Colonic mucosa (tissue), 4 donors: ENCODE measurements at regions not wholly inside any gene's neighbourhood (a gene's known extent, or its start where the extent isn't known, plus 50 kb on each side); places are given as distances from the start of the nearest gene placed in this dataset.

Source experiments
- DNase-seq: peaks from one replicate; pipeline ENCODE4 v3.0.0-alpha.2; 2020
- H3K27ac ChIP-seq: fragments of 200-600 bp; one replicate; pipeline ENCODE4 v1.8.0; 2021
- H3K27me3 ChIP-seq: fragments of 200-600 bp; one replicate; pipeline ENCODE4 v1.8.0; 2021
- H3K36me3 ChIP-seq: fragments of 200-600 bp; one replicate; pipeline ENCODE4 v1.8.0; 2021
- H3K4me1 ChIP-seq: fragments of 200-600 bp; one replicate; pipeline ENCODE4 v1.8.0; 2021; ENCODE audit warnings: mild to moderate bottlenecking
- H3K4me3 ChIP-seq: fragments of 200-600 bp; one replicate; pipeline ENCODE4 v1.8.0; 2021
- H3K9ac ChIP-seq, 2 donors: one replicate each; pipeline ENCODE4 v1.7.0; 2013; ENCODE audit warnings: control low read depth in 2 of 2, low read depth in 2 of 2, low read length in 2 of 2
- H3K9me3 ChIP-seq: fragments of 200-600 bp; one replicate; pipeline ENCODE4 v1.8.0; 2021
- CTCF ChIP-seq: fragments of 200-600 bp; IDR thresholded peaks from one replicate; pipeline ENCODE4 v1.8.0; 2022; ENCODE audit warnings: antibody characterized with exemption, mild to moderate bottlenecking
- intact Hi-C: fragments of 100-400 bp; cut with DNase I; formaldehyde crosslinking; loops from one replicate; pipeline ENCODE4 v1.14.1; 2022
- donor health status: healthy.
- donor health status: DM: no; HTN: no; CAD: no.
- donor health status: DM: no; HTN: no; CAD: no.

GRCh38 chr4:59120287-59120814 lies 2010.2 kb upstream of the IGFBP7 start:
- Histone ChIP-seq H3K4me3 (no peak overlapping the region), H3K9ac (no peak overlapping the region), H3K9me3 (no peaks in the 10 kb centered on the region), H3K27me3 (no peaks in the 10 kb centered on the region), H3K4me1 (no peaks in the 10 kb centered on the region), H3K36me3 (no peaks in the 10 kb centered on the region), H3K27ac (no peak overlapping the region)
- no peak for TF ChIP-seq CTCF
- DNase-seq, result no peak
- intact Hi-C loops, result no loop called here

GRCh38 chr4:59122626-59123025 lies 2012.4 kb upstream of the IGFBP7 start:
- H3K9ac ChIP-seq, result no peak overlapping the region
- H3K4me3 ChIP-seq, result no peak overlapping the region
- no peaks in the 10 kb centered on the region for H3K36me3 ChIP-seq
- TF ChIP-seq CTCF, result no peak
- no peak overlapping the region for H3K27ac ChIP-seq
- no peaks in the 10 kb centered on the region for H3K9me3 ChIP-seq
- intact Hi-C loops, result no loop called here
- no peaks in the 10 kb centered on the region for H3K27me3 ChIP-seq
- H3K4me1 ChIP-seq, result no peaks in the 10 kb centered on the region
- no peak for DNase-seq

- no peak for DNase-seq
- Histone ChIP-seq H3K4me3 (no peak overlapping the region), H3K27me3 (no peaks in the 10 kb centered on the region), H3K9me3 (no peaks in the 10 kb centered on the region), H3K4me1 (no peaks in the 10 kb centered on the region), H3K36me3 (no peaks in the 10 kb centered on the region), H3K9ac (no peak overlapping the region), H3K27ac (no peak overlapping the region)
- no peak for TF ChIP-seq CTCF
- intact Hi-C loops, result no loop called here
Observed at GRCh38 chr4:59126159-59126558, 2016.0 kb upstream of the IGFBP7 start.

GRCh38 chr4:59127006-59127405 lies 2016.8 kb upstream of the IGFBP7 start:
- Histone ChIP-seq H3K27ac (no peak overlapping the region), H3K9ac (no peak overlapping the region), H3K4me3 (no peak overlapping the region), H3K27me3 (no peaks in the 10 kb centered on the region), H3K36me3 (no peaks in the 10 kb centered on the region), H3K4me1 (no peaks in the 10 kb centered on the region), H3K9me3 (no peaks in the 10 kb centered on the region)
- DNase-seq, result no peak
- TF ChIP-seq CTCF, result no peak
- intact Hi-C loops, result no loop called here

- Histone ChIP-seq H3K27me3 (no peaks in the 10 kb centered on the region), H3K27ac (no peak overlapping the region), H3K4me3 (no peak overlapping the region), H3K9me3 (no peaks in the 10 kb centered on the region), H3K36me3 (no peaks in the 10 kb centered on the region), H3K4me1 (no peaks in the 10 kb centered on the region), H3K9ac (no peak overlapping the region)
- TF ChIP-seq CTCF, result no peak
- DNase-seq, result no peak
- intact Hi-C loops, result no loop called here
Observed at GRCh38 chr4:59127743-59128142, 2017.6 kb upstream of the IGFBP7 start.
